ENCODE measurements at regions not wholly inside any gene's neighbourhood (a gene's known extent, or its start where the extent isn't known, plus 50 kb on each side); places are given as distances from the start of the nearest gene placed in this dataset.
"Not testable (repeated sequence)": the region's sequence is repeated elsewhere in the genome, so short reads cannot be mapped to it uniquely, and the experiment has no call there.

DNA sequence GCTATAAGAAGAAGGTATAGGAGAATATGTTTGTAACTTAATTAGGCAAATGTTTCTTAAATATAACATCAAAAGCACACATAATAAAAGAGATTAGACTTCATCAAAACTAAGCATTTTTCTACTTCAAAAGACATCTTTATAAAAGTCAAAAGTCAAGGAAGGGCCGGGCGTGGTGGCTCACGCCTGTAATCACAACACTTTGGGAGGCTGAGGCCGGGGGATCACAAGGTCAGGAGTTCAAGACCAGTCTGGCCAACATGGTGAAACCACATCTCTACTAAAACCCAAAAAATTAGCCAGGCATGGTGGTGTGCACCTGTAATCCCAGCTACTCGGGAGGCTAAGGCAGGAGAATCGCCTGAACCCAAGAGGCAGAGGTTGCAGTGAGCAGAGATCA lies 951.0 kb upstream of the C9orf72 start:
- not testable (repeated sequence) for DNase-seq

DNA sequence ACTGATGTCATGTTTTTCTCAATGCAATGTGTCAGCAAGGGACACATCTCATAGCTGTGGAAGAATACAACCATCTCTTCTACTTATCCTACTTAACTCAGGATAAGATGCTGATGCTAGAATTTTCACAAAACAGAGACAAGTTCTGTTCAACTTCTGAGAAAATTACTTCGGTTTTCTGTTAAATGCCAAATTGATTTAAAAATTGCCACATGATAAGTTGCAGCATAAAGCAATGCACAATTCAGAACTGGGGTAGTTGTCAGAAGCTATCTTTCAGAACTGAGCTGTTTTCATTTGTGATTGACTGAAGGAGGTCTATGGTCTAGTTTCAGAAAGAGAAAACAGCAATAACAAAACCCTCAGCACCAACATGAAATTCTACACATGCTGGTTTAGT lies 954.8 kb upstream of the C9orf72 start:
- no peak for DNase-seq

DNA sequence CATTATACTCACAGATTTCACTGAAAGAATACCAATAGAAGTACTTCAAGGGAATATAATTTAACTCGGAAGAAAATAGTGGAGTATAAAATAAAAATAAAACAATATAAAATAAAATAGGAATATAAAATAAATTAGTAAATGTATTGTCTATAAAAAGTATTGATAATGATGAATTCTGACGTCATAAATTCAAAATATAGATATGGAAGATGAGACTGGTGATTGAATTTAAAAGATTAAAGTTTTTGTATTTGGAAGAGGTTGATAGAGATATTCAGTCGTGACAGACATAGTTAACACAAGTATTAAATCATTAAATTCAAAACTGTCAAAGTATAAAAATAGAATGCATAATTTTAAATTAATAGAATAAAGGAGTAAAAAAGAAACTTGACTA lies 964.9 kb upstream of the C9orf72 start:
- no peak for DNase-seq

DNA sequence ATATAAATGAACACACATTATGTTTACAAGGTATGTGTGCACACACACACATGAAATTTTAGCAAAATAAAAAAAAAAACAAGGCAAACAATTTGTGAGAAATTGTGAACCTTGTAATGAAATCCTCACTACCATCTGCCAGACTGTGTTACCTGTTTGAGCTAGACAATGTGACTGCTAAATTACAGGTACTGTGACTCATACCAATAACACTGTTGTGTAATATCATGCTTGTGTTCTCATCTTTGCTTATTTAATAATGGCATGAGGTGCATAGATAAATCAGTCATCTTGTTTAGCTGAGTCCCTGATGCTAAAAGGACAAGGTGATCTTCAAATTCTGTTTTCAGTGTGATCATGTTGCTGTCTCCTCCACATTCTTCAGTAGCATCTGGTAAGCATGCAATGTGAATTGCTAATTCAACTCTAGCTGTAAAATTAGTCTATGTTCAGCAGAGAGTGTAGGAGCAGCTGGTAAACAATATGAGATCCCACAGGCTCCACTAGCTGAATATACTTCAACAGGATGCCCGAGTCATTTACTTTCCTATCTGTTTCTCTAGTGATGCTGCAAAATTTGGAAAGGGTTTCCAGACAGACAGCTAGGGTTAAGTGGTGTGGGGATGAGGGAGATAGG lies 966.3 kb upstream of the C9orf72 start:
- DNase-seq, result peak; percentile 46

DNA sequence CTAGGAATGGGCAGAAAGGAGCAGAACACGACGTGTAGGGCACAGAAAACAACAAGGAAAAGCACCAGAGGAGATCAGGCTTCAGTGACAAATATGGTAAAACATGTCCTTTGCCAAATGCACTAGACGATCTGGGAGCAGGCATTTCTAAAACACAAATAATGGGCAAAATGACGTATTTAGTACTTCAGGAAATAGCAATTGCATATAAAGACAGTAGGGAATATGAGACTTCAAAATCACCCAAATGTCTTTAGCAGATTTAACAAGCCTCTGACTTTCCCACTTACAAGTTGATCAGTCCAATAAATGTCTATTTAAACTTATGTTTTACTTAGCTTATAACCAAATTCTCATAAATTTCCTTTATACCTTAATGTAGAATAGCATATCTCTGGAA lies 969.6 kb upstream of the C9orf72 start:
- no peak for DNase-seq

DNA sequence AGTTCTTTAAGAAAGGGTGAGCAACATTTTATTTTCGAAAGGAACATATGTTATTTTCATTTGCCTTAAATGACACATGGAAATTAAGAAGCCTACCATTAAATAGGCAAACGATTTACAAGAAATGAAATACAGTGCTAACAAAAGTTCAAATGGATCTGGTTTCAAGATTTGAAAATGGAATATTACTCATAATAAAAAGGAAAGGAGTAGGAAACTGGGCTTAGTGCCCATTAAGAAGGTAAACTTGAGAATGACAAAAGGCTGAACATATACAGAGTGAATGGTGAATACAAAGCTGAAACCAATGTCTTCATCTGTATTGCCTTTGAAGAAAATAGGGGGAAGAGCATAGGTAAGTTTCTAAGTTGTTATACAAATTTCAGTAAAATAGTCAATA lies 974.2 kb upstream of the C9orf72 start:
- no peak for DNase-seq

DNA sequence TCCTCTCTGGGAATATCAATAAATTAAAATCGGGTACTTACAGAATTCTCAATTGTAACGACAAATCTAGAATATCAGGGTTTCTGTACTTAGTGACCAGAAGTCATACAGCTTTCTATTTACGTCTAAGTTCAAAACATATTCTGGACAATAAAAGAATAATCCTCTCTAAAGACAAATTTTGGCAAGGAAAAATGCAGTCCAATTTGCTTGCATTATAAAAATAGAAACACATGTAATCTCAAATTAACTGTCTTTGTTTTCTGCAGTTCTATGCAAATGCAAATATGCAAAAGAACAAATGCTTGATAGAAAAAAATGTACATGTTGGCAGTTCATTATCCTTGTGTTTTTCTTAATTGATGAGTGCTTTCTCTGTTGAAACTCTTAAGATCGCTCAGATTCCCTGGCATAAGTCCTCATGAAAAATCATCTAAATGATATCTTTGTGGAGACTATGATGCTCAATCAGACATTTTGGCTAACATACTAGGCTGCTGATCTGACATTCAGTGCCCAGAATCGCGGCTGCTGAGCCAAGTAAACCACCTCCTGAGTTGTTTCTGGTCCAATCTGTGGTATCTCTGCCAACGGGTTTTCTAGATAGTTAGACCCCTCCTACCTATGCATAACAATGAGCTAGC lies 990.1 kb upstream of the C9orf72 start:
- DNase-seq, result no peak

DNA sequence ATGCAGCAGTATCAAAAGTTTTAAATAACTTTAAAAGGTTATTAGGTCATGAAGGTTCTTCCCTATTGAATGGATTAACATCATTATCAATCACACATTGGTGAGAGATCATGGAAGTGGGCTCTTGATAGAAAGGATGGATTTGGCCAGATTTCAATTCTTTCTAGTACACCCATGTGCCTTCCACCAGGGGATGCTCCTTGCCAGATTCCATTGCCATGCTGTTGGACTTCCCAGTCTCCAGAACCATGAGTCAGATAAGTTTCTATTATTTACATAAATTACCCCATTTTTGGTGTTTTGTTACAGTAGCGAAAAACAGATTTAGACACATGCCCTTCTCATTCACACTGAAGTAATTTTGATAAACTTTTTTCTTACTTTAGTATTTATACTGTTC lies 1010.6 kb upstream of the C9orf72 start:
- no peak for DNase-seq

DNA sequence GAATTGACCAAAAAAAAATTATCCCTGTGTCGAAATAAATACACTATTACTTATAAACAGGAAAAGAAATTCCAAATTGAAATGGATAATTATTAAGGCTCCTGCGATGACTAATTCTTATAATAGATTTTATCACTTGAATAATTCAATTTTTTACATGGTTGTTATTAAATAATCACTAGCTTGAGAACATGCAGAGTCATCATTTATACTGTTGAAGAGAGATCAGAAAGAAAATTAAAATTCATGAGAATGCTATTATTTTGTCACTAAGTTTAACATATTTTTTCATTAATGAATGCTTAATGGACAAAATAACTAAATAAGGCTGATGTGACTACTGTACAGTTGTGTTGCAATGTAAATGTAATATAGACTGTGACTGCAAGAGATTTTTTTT lies 1011.3 kb upstream of the C9orf72 start:
- no peak for DNase-seq

DNA sequence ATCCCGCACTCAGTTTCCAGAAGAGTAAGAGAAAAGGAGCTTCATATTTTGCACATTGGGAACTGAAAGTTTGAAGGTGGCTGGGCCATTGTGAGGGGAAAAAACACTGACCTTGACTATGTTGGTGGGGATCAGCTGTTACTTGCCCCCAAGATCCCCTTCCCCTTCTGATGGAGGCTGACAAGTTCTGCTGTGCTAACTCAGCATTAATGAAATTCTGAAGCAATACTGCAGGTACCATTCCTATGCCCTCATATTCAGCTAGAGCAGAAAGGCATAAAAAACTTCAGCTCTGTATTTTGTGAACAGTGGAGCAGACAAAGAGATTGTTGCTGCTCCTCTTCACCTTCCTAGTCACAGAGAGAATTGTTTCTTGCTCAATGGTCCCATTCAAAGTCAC lies 1013.8 kb upstream of the C9orf72 start:
- DNase-seq, result no peak

DNA sequence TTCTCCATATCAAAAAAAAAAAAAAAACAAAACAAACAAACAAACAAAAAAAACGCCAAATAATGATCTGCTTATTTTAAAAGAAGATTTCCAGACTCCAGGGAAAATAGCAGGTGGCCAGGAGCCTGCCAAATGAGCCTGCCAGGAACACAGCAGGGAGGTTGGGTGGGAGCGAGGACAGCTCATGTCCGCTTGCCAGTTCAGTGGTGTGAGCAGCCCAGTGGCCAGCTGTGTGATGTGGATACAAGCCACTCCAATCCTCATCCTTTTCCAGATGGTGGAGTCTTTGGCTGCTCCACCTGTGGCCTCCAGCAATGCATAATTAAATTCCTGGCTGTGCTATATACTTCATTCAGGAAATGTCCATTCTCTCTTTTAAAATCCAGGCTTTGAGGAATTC lies 1025.1 kb upstream of the C9orf72 start:
- no peak for DNase-seq

DNA sequence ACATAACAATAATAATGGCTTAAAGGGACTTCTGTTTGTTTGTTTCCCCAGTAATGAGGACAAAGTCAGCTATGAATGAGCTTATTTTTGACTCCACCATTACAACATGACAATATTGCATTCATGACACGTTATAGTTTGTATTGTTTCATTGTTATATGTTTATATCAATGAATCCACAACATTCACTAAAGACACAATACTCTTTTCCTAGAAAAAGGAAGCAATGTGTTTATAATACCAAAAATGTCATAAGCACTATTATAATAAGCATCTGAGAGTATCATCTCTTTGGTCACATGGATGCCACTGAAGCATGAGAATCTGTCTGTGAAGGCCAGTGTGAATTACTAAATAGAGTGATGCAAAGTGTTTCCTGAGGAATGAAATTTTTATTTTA lies 1026.9 kb upstream of the C9orf72 start:
- no peak for DNase-seq

DNA sequence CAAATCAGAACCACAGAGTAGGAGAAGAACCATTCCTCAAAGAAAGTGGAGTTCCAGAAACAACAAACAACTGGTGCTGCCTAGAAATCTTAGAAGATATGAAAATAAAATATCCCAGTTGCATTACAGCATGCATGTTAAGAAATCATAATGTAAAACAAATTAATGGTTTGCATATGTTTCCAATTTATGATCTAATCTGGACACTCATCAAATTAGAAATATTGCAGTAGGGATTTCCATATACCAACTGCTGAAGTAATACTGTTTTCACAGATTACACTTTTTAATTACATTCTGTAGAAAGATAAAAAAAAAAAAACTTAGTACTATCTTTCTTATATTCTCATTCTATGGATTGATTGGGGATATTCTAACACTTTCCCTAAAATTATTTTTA lies 1034.6 kb upstream of the C9orf72 start:
- no peak for DNase-seq

DNA sequence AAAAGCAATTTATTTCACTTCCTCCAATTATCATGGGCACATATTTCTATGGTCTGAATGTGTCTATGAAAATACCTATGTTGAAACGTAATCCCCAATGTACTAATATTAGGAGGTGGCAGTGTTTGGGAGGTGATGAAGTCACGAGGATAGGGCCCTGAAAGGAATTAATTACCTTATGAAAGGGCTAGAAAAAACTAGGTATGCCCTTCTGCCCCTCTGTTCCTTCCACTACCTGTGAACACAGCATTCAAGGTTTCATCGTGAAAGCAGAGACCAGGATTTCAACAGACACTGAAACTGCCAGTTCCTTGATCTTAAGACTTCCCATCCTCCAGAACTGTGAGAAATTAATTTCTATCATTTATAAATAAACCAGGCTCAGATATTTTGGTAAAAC lies 1037.1 kb upstream of the C9orf72 start:
- no peak for DNase-seq

DNA sequence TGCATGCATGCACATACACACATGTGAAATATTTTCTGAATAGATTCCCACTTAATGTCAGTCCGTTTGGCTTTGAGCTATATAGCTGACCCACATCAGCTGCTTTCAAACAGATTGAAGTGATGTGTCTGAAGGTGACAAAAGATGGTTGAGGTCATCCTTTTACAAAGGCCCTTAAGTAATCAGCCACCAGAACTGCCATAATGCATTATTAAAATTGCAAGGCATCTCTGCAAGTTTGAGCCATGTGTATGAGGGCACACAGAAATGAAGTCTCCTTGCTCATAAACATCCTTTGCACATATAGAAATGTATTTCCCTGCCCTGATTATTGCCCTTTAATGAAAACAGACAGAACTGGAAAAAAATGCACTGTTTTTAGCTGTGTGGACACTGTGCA lies 1043.0 kb upstream of the C9orf72 start:
- no peak for DNase-seq

DNA sequence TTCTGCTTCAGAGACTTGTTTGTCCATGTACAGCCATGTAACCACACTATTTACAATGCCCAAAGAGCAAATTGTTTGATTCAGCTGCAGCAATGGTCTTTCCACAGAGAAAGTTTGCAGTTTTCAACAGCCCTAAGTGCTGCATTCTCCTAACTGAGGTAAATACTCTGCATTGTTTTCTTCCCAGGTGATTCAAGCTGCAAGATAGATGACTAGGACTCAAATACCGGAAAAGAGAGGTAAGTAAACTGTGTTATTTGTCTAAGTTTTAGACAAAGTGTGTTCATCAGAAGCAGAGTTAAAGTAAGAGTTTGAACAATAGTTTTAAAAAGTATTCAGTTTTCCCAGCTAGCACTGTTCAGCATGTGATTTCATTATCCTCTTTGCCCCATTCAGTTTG lies 1046.7 kb upstream of the C9orf72 start:
- DNase-seq, result no peak

DNA sequence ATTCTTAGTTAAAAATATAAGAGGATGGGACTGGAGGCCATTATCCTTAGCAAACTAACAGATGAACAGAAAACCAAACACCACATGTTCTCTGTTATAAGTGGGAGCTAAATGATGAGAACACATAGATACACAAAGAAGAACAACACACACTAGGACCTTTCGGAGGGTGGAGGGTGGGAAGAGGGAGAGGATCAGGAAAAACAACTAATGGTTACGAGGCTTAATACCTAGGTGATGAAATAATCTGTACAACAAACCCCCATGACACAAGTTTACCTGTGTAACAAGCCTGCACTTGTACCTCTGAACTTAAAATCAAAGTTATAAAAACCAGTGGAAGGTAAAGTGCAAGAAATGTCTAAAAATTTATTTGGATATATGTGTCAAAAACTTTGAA lies 1047.4 kb upstream of the C9orf72 start:
- no peak for DNase-seq

DNA sequence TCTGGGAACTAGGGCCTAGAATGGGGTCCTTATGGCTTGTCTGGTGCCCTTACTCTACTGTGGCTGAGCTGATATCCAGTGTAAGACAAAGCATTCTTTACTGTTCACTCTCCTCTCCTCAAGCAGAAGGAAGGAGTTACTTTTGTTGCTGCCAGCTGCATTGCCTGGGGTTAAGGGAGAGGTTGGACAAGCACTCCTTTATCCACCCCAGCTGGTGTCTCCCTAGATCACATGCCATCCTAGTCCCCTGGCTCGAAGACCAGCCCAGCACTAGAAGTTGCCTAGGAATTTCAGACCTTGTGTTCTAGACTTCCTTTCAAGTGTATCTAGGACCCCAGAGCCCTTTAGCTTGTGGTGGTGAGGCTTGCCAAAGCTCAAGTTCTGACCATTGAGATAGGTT lies 1051.5 kb upstream of the C9orf72 start:
- no peak for DNase-seq

DNA sequence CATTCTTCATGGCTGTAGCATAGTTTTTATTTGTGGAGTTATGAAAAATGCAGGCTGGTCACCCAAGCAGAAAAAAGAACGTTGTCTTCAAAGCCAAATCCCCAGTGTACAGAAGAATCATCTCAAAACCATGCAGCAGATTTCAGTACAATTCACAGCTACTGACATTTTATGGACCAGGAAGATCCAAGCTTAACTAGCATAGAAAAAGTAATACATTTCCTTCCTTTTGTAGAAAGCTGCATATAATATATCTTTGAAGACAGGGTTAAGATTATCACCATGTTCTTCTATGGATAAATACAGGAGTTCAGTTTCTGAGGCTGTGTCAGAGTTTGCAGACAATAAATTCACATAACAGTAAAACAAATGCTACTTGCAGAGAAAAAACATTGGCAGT lies 1054.8 kb upstream of the C9orf72 start:
- DNase-seq, result no peak

DNA sequence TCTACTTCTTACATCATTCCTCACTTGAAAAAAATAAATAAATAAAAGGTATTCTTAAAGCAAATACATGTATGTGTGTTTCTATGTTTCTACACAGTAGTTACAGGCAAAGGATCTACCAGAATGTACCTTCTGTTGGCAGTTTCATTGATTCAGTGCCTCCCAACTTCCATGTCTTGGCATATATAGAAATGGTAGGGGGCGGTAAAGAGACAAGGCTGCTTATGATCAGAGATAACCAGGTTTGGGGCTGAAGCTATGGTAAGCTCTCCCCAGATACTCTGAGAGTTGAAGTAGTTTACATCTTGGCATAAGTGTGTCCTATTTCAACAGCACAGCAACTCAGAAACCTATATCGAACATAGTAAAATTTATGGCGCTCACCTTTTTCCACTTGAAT lies 1075.4 kb upstream of the C9orf72 start:
- no peak for DNase-seq

DNA sequence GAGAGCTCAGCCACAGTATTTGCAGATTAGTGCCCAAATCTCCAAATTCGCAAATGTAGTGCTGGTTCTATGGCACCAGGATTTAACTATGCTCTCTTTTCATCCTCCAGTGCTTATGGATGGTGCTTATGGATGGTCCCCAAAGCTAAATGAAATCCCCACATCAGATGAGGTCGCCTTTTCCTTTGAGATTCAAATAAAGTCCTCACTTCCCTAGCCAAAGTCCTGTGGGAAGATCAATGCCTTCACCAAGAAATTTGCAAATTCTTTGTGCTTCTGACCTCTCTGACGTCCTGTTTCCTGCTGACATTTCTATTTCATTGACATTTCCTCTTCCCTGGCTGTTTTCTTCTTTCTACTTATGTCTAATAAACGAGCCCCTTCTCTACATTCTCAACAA lies 1077.0 kb upstream of the C9orf72 start:
- no peak for DNase-seq

DNA sequence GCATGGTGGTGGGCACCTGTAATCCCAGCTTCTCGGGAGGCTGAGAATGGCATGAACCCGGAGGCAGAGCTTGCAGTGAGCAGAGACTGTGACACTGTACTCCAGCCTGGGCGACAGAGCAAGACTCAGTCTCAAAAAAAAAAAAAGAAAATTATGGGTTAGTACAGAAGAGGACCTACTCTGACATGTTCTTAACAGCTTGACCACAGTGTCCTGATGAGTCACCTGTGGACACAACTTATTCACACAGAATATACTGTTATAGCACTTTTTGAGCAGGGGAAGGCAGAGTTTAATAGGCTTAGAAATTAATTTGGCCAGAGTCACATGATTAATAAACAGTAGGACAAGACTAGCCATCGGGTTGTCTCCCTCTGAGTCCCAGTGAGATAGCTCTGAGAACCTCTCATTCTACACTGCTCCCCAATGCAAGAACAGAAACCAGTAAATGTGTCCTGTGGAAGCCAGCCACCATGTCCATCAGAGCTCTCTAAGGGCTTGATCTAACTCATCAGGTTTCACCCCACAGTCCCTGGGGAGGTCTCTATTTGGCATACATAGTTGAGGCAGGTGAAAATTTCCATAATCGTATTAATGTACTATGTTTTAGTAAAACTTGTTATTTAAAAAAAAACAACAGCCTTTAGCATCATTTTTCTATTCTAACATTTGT lies 1077.9 kb upstream of the C9orf72 start:
- DNase-seq, result no peak

DNA sequence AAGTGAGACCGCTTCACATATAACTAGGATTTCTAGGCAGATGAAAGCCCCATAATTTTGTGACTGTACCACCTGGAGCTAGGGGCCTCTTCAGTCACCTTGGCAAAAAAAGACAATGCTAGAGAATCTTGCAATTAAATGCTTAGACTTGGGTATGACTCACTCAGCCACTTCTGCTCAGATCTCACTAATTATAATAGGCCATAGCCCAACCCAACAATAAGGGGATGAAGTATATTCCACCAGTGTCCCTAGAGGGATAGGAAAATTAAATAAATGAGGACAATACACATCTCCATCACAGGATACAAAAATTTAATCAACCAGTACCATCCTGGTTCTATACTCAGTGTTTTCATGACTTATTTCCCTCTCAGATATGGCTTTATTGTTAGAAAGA lies 1079.9 kb upstream of the C9orf72 start:
- DNase-seq, result no peak

DNA sequence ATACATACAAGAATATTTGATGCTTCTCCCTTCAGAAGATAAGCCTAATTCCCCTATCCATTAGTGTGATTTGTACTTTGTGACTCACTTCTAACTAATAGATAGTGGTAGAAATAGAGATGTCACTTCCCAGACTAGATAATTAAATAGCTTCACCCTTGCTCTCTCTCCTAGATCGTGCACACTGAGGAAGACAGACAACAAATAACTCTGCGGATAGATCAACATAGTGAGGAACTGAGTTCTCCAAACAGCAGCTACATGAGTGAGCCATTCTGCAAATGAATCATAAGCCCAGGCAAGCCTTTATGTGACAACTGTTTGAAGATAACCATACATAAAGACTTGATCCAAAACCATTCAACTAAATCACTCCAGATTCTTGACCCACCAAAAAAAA lies 1083.4 kb upstream of the C9orf72 start:
- no peak for DNase-seq

DNA sequence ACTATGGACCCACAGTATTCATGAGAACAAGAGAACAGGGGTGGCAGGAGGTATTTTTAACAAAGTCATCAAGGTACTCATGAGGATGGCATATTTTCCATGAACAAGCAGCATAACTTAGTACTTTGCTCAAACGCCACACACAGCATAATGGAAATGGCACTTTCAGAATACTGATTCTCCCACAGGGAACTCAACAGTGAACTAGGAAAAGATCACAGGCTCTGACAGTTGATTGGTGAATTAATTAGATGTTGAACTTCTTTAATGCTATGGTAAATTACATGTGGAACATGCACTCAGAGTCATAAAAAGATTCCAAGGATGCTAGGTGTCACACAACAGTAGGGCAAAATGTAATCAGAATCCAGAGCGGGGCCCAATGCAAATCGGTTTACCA lies 1088.6 kb upstream of the C9orf72 start:
- DNase-seq, result no peak

Measured in NCI-H774 (cell line).